Lung (tissue), 11 donors: ENCODE measurements at regions not wholly inside any gene's neighbourhood (a gene's known extent, or its start where the extent isn't known, plus 50 kb on each side); places are given as distances from the start of the nearest gene placed in this dataset.

ENCODE experiments used
- ATAC-seq: fragments of 200-7000 bp; cut with Tn5 transposase; one replicate; pipeline ENCODE4 v1.9.1; 2020; ENCODE audit warnings: moderate number of reproducible peaks; ENCODE audit not compliant: insufficient read depth, low FRiP score
- DNase-seq, 3 donors: peaks; one replicate each; pipeline ENCODE4 v3.0.0-alpha.2; 2013 to 2017
- H3K27ac ChIP-seq, 2 donors: one replicate each; pipeline ENCODE4 v1.5.1; 2013; ENCODE audit warnings: mild to moderate bottlenecking in 2 of 2, moderate library complexity in 2 of 2, control low read depth in 1 of 2, inconsistent platforms in 1 of 2, low read depth in 1 of 2, low read length in 1 of 2
- H3K27me3 ChIP-seq, 3 donors: one replicate each; pipeline ENCODE4 v1.5.1; 2013; ENCODE audit warnings: low read length in 2 of 3; ENCODE audit not compliant: control insufficient read depth in 3 of 3, insufficient read depth in 3 of 3
- H3K36me3 ChIP-seq, 4 donors: one replicate each; pipeline ENCODE4 v1.5.1; 2013; ENCODE audit warnings: low read length in 4 of 4, mild to moderate bottlenecking in 1 of 4, moderate library complexity in 1 of 4; ENCODE audit not compliant: control insufficient read depth in 4 of 4, insufficient read depth in 4 of 4
- H3K4me1 ChIP-seq, 5 donors: one replicate each; pipeline ENCODE4 v1.5.1; 2013; ENCODE audit warnings: low read length in 5 of 5, mild to moderate bottlenecking in 2 of 5, moderate library complexity in 1 of 5; ENCODE audit not compliant: control insufficient read depth in 5 of 5, insufficient read depth in 5 of 5
- H3K4me3 ChIP-seq: one replicate; pipeline ENCODE4 v1.5.1; 2013; ENCODE audit warnings: mild to moderate bottlenecking, control low read depth, moderate library complexity
- H3K9ac ChIP-seq, 2 donors: one replicate each; pipeline ENCODE4 v1.5.1; 2013; ENCODE audit warnings: low read length in 2 of 2, control low read depth in 1 of 2; ENCODE audit not compliant: insufficient read depth in 1 of 2
- H3K9me3 ChIP-seq, 4 donors: one replicate each; pipeline ENCODE4 v1.5.1; 2013; ENCODE audit warnings: low read length in 3 of 4, mild to moderate bottlenecking in 1 of 4, moderate library complexity in 1 of 4; ENCODE audit not compliant: control insufficient read depth in 4 of 4, insufficient read depth in 3 of 4
- CTCF ChIP-seq: IDR thresholded peaks from 2 replicates; pipeline ENCODE4 v1.5.1; 2012; ENCODE audit warnings: mild to moderate bottlenecking; ENCODE audit errors: control extremely low read depth, extremely low read depth
- WGBS, 2 donors: extraction: QIAGEN DNeasy Blood & Tissue Kit; methylation state at CpG; one replicate each; pipeline ENCODE4 v1.1.7; 2013; 5-methylcytosine and 5-hydroxymethylcytosine counted together
- donor health status: control.
- donor health status: control.
- donor health status: Bipolar disorder and iron deficiency.
- donor health status: healthy.
- donor health status: DM: yes; HTN: yes; CAD: no.

- Histone ChIP-seq H3K4me3 (no peak overlapping the region), H3K36me3 (no peaks in the 10 kb centered on the region), H3K27ac (no peak overlapping the region), H3K4me1 (peaks cover 0 to 19% (median 0%) of the 10 kb centered on the region in 5 donors), H3K9me3 (no peaks in the 10 kb centered on the region), H3K9ac (no peak overlapping the region), H3K27me3 (no peaks in the 10 kb centered on the region)
- 70 to 83% methylated on average over 13 of the region's 13 CpGs for WGBS, 2 donors
- TF ChIP-seq CTCF, result no peak
- DNase-seq, result peak in 2 of 3 donors; percentile 51 to 54
- no peak for ATAC-seq
Measured at GRCh38 chr11:10394229-10395101, 60.6 kb upstream of the AMPD3 start.

GRCh38 chr11:10395166-10395897, 59.7 kb upstream of the AMPD3 start:
- no peak for TF ChIP-seq CTCF
- H3K9ac ChIP-seq, result no peak overlapping the region
- ATAC-seq (no peak), DNase-seq (no peak)
- no peak overlapping the region for H3K4me3 ChIP-seq
- H3K4me1 ChIP-seq, result peaks cover 0 to 20% (median 0%) of the 10 kb centered on the region in 5 donors
- H3K9me3 ChIP-seq, result no peaks in the 10 kb centered on the region
- WGBS, 2 donors, result 80 to 83% methylated on average over 6 of the region's 6 CpGs
- H3K27ac ChIP-seq, result no peak overlapping the region
- no peaks in the 10 kb centered on the region for H3K27me3 ChIP-seq
- no peaks in the 10 kb centered on the region for H3K36me3 ChIP-seq

- no peaks in the 10 kb centered on the region for H3K9me3 ChIP-seq
- WGBS, 2 donors, result 95 to 99% methylated on average over 4 of the region's 4 CpGs
- DNase-seq (no peak), ATAC-seq (no peak)
- no peak for TF ChIP-seq CTCF
- H3K4me1 ChIP-seq, result peaks cover 0 to 21% (median 0%) of the 10 kb centered on the region in 5 donors
- H3K4me3 ChIP-seq, result no peak overlapping the region
- H3K27ac ChIP-seq, result no peak overlapping the region
- no peaks in the 10 kb centered on the region for H3K36me3 ChIP-seq
- H3K9ac ChIP-seq, result no peak overlapping the region
- H3K27me3 ChIP-seq, result no peaks in the 10 kb centered on the region
Measured at GRCh38 chr11:10396771-10397170, 58.3 kb upstream of the AMPD3 start.
